HT1080 (cell line): ENCODE measurements at regions not wholly inside any gene's neighbourhood (a gene's known extent, or its start where the extent isn't known, plus 50 kb on each side); places are given as distances from the start of the nearest gene placed in this dataset. TPM values are rescaled to one million over a fixed set of nuclear protein-coding genes. Genes with fewer than 3 reads are reported as not detected.
"Not testable (repeated sequence)": the region's sequence is repeated elsewhere in the genome, so short reads cannot be mapped to it uniquely, and the experiment has no call there.

Experiments
- DNase-seq: peaks from one replicate; pipeline ENCODE4 v3.0.0-alpha.2; 2015; ENCODE audit warnings: low read depth
- small RNA-seq: library from RNA; depleted of rRNA; stranded (forward); fragments of <200 nt; gene quantifications from one replicate; pipeline ENCODE3, GENCODE V24; 2014

DNA sequence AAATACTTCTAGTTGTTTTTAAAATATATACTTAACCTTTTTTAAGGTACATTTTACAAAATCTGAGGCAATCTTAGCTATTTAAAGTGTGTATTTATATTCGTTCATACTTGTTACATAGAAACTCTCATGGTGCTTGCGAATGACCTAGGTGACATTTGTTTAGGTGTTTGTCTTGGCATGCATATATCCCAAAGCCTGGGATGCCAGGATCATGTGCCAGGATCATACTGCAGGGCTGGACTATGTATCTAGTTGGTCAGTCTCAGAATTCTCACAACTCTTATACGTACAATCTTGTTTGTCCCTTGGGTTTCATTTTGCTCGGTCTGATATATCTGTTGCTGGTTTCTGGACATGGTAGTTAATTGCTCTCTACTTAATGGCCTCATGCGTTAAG, 109.9 kb upstream of the WIPF3 start:
- DNase-seq, result not testable (repeated sequence)

DNA sequence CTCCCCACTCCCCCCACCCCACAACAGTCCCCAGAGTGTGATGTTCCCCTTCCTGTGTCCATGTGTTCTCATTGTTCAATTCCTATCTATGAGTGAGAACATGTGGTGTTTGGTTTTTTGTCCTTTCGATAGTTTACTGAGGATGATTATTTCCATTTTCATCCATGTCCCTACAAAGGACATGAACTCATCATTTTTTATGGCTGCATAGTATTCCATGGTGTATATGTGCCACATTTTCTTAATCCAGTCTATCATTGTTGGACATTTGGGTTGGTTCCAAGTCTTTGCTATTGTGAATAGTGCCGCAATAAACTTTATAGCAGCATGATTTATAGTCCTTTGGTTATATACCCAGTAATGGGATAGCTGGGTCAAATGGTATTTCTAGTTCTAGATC, 106.6 kb upstream of the WIPF3 start:
- not testable (repeated sequence) for DNase-seq

DNA sequence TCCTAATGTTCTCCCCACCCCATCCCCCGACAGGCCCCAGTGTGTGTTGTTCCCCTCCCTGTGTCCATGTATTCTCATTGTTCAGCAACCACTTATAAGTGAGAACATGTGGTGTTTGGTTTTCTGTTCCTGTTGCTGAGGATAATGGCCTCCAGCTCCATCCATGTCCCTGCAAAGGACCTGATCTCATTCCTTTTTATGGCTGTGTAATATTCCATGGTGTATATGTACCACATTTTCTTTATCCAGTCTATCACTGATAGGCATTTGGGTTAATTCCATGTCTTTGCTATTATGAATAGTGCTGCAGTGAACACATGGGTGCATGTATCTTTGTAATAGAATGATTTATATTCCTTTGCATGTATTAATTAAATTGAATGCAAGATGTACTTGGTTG, 104.8 kb upstream of the WIPF3 start:
- not testable (repeated sequence) for DNase-seq

DNA sequence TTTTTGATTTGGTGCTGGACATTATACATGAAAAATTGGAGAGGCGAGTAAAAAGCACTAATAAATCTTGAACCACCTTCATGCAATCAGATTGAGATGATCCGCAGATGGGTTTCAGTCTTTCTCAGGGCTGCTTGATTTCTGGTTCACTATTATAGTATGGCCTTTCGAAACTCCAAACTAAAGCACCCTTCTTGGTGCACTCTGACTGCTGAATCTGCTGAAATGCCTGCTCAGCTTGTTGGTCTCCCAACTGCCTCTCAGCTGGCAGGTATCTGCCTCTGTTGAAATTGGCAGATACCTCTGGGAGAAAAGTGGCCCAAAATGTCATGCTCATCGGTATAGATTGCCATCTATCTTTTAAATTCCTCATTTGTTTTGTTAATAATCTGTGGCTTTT, 102.5 kb upstream of the WIPF3 start:
- DNase-seq, result not testable (repeated sequence)

DNA sequence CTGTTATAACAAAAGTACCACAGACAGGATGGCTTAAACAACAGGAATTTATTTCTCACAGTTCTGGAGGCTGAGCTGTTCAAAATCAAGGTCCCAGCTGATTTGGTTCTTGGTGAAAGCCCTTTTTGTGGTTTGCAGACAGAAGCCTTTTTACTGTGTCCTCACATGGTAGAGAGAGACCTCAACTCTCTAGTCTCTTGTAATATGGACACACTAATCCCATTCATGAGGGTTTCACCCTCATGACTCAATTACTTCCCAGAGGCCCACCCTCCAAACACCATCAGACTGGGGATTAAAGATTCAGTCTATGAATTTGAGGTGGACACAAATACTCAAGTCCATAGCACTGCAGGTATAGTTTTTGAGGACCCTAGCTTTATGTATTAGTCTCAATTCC, 97.3 kb upstream of the WIPF3 start:
- peak; percentile 34 for DNase-seq

- peak; percentile 96 for DNase-seq
These were observed 83.2 kb upstream of the WIPF3 start for GRCh38 chr7:29723127-29723526.

DNA sequence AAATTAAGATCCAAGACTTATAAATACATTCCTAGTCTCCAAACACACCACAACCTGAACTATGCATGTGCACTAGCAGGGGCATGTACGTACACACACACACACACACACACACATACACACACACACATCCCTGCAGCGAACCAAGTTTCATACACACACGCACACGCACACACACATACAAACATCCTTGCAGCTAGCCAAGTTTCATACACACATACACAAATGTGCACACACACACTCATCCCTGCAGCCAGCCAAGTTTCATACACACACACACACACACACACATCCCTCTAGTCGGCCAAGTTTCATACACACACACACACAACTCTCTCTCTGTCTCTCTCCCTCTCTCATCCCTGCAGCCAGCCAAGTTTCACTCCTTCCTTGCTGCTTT, 82.7 kb upstream of the WIPF3 start:
- DNase-seq, result peak; percentile 30

GRCh38 chr7:29729534-29730165, 76.7 kb upstream of the WIPF3 start:
- DNase-seq, result not testable (repeated sequence)

GRCh38 chr7:29734246-29734731, 72.0 kb upstream of the WIPF3 start:
- no peak for DNase-seq

DNA sequence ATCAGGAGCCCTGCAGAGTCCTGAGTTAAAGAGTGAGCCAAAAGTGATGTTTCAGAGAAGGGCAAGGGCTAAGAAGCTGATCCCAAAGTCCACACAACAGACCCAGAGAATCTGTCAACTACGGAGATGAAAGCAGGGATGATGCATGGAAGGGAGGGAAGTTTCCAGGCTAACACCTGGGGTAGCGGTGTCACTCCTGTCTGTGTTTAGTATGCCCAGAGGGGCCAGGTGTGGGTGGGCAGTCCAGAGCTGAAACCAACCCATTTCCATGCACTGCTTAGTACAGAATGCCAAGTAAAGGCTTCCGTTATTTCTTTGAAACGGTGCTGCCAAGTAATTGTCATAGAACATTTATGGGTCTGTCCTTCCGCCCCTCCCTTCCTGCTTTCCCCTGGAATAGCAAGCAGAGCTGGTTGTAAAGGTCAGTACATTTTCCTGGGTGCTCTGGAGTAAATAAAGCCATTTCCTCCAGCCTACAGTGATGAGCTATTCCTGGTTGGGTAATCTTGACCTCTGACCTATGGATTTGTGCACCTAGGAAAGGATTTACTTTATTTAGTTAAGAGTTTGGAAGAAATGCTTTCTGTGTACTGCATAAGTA, 58.6 kb upstream of the WIPF3 start:
- not testable (repeated sequence) for DNase-seq

GRCh38 chr7:29748286-29749099, 57.8 kb upstream of the WIPF3 start:
- peak; percentile 35 for DNase-seq

DNA sequence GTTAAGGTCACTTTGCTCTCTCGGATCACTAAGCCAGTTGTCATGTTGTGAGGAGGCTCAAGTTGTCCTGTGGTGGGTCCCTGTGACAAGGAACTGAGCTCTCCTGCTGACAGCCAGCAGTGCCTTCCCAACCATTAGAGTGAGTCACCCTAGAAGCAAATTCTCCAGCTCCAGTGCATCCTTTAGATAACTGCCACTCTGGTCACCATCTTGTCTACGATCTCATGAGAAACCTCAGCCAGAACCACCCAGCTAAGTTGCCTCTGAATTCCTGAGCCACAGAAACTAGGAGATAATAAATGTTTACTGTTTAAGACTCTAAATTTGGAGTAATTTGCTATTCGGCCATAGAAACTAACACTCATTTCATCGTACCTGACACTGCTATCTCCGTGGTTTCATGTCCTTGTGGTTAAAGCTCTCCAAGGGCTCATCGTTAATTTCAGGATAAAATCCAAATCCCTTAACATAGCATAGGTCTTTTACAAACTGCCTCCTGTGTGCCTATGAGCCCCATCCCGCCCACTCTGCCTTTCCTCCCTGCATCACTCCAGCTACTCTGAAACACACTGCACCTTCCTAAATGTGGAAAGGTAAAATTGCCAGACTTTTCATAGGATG, 56.5 kb upstream of the WIPF3 start:
- DNase-seq, result no peak

GRCh38 chr7:29750373-29750940, 55.9 kb upstream of the WIPF3 start:
- DNase-seq, result not testable (repeated sequence)

DNA sequence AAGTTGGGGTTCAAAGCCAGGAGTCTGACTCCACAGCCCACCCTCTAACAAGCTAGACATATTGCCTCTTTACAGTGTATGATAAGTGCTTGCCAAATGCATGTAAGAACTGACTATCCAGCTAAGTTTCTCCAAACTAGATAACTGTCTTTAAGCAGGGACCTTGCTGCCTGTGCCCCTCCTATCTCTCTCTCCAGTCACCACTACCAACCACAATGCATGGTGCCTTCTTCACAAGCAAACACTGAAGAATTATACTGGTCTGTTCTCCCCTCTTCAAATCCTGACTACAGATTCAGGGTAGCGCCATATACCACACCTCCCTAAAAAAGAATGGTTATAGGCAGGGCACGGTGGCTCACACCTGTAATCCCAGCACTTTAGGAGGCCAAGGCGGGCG, 55.3 kb upstream of the WIPF3 start:
- not testable (repeated sequence) for DNase-seq

DNA sequence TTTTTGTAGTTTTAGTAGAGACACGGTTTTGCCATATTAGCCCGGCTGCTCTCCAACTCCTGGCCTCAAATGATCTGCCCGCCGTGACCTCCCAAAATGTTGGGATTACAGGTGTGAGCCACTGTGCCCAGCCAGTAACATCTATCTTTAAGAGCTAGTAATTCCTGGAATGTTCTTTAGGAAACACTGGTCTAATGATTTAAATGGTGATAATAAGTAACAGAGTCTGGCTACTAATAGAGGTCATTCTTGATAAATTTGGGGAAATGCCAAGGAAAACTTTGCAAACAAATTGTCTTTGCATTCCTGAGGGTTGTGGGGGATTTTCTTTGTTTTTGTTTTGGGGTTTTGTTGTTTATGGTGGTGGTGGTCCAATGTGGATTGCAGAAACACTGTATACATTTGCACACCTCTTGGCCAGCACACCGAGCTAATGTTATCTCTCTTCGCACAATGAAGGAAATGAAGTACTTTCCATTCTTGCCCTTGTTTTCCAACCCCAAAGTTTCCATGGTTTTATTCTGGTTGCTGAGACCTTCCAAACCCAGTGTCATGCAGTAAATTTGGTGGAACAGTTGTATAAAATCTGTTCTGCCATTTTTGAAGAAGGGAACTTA, 51.3 kb upstream of the WIPF3 start:
- DNase-seq, result no peak

Small RNAs in the stretch of these regions (small RNA-seq; reads per million reads assigned to genes)
- not detected for gene MIR550A3
- not detected for gene TMSB4XP3
